H1 (cell line): ENCODE measurements at regions not wholly inside any gene's neighbourhood (a gene's known extent, or its start where the extent isn't known, plus 50 kb on each side); places are given as distances from the start of the nearest gene placed in this dataset.

Source experiments
- CTCF ChIA-PET: fragments of 300-600 bp; sonication (Branson Sonifier 250); formaldehyde crosslinking; loops from one replicate; lab custom pipeline; 2021; ENCODE audit not compliant: partially characterized antibody; lab: Charles Lee
- POLR2A ChIA-PET: fragments of 300-600 bp; sonication (Branson Sonifier 250); formaldehyde crosslinking; loops from one replicate; lab custom pipeline; 2021; ENCODE audit warnings: inconsistent platforms; ENCODE audit not compliant: partially characterized antibody; lab: Charles Lee
- DNase-seq, 2 experiments: peaks; one replicate each; pipeline versions ENCODE4 v3.0.0 to v3.0.0-alpha.2; 2010 to 2022; ENCODE audit warnings: low spot score in 2 of 2, low read depth in 1 of 2, mixed read lengths in 1 of 2
- FAIRE-seq: peaks from 2 replicates; lab custom pipeline; 2011; peaks lifted over from hg19 to GRCh38; lab: Jason Lieb, UNC
- H2AFZ ChIP-seq: 2 replicates; pipeline ENCODE4 v1.8.1; 2012; ENCODE audit warnings: low read length, inconsistent platforms
- H2AK5ac ChIP-seq: 2 replicates; pipeline ENCODE4 v1.6.1; 2013; ENCODE audit warnings: low read depth, low read length
- H2BK120ac ChIP-seq: replicated peaks from 2 replicates; pipeline ENCODE3; 2013; ENCODE audit warnings: low read depth, low read length, inconsistent platforms
- H2BK12ac ChIP-seq: 2 replicates; pipeline ENCODE4 v1.6.1; 2013; ENCODE audit warnings: low read depth, low read length
- H2BK15ac ChIP-seq: 2 replicates; pipeline ENCODE4 v1.6.1; 2013; ENCODE audit warnings: low read length
- H2BK20ac ChIP-seq: 2 replicates; pipeline ENCODE4 v1.6.1; 2013; ENCODE audit warnings: low read length
- H2BK5ac ChIP-seq: 2 replicates; pipeline ENCODE4 v1.6.1; 2013; ENCODE audit warnings: low read depth, low read length
- H3K14ac ChIP-seq: 2 replicates; pipeline ENCODE4 v1.6.1; 2013; ENCODE audit warnings: inconsistent platforms; ENCODE audit not compliant: insufficient read length
- H3K18ac ChIP-seq: 2 replicates; pipeline ENCODE4 v1.6.1; 2013; ENCODE audit warnings: low read length; ENCODE audit errors: extremely low read depth
- H3K23ac ChIP-seq: 2 replicates; pipeline ENCODE4 v1.6.1; 2013; ENCODE audit warnings: inconsistent platforms; ENCODE audit not compliant: insufficient read length
- H3K23me2 ChIP-seq: 2 replicates; pipeline ENCODE4 v1.6.1; 2013; ENCODE audit warnings: low read depth, low read length
- H3K27ac ChIP-seq: 2 replicates; pipeline ENCODE4 v1.6.1; 2011; ENCODE audit warnings: low read depth, low read length, inconsistent platforms
- H3K27me3 ChIP-seq, 4 experiments: replicated peaks in 1 of 4; 1 replicate in 1 of 4; 2 replicates in 3 of 4; pipeline versions ENCODE4 v1.6.1 to v1.8.1; 2011 to 2013; ENCODE audit warnings: low read length in 3 of 4, mild to moderate bottlenecking in 3 of 4, inconsistent platforms in 2 of 4, mixed read lengths in 2 of 4, moderate library complexity in 1 of 4; ENCODE audit not compliant: control insufficient read depth in 3 of 4, insufficient read depth in 3 of 4; ENCODE audit errors: extremely low read depth in 1 of 4
- H3K36me3 ChIP-seq, 4 experiments: 2 replicates each; pipeline versions ENCODE4 v1.6.1 to v1.8.1; 2011 to 2013; ENCODE audit warnings: mild to moderate bottlenecking in 4 of 4, low read length in 3 of 4, moderate library complexity in 2 of 4, control low read depth in 1 of 4, inconsistent platforms in 1 of 4; ENCODE audit not compliant: insufficient read depth in 4 of 4, control insufficient read depth in 2 of 4
- H3K4ac ChIP-seq: replicated peaks from 2 replicates; pipeline ENCODE3; 2013; ENCODE audit warnings: low read length, low read depth, mixed read lengths, inconsistent platforms; ENCODE audit not compliant: insufficient read length
- H3K4me1 ChIP-seq, 4 experiments: replicated peaks in 1 of 4; 1 replicate in 1 of 4; 2 replicates in 3 of 4; pipeline versions ENCODE4 v1.6.1 to v1.8.1; 2011 to 2013; ENCODE audit warnings: low read length in 3 of 4, inconsistent platforms in 2 of 4, mixed read lengths in 1 of 4; ENCODE audit not compliant: insufficient read depth in 4 of 4, control insufficient read depth in 3 of 4
- H3K4me2 ChIP-seq, 2 experiments: 2 replicates each; pipeline versions ENCODE4 v1.6.1 to v1.8.1; 2011 to 2013; ENCODE audit warnings: low read depth in 2 of 2, low read length in 2 of 2, control low read depth in 1 of 2, inconsistent platforms in 1 of 2, mild to moderate bottlenecking in 1 of 2; ENCODE audit not compliant: insufficient read depth in 1 of 2
- H3K4me3 ChIP-seq, 4 experiments: fragments of 200-600, 300-600 bp in 1 of 4; sonication (generic), shearing (Covaris generic), sonication (Bioruptor Twin) in 1 of 4; 2 replicates each; pipeline versions ENCODE4 v1.5.1 to v1.8.1; 2011 to 2016; ENCODE audit warnings: low read length in 4 of 4, low read depth in 3 of 4, control low read depth in 2 of 4, inconsistent platforms in 2 of 4, mild to moderate bottlenecking in 2 of 4, mixed read lengths in 1 of 4, moderate library complexity in 1 of 4; ENCODE audit not compliant: insufficient read depth in 2 of 4; ENCODE audit errors: extremely low read depth in 1 of 4
- H3K56ac ChIP-seq: replicated peaks from 2 replicates; pipeline ENCODE3; 2013; ENCODE audit warnings: low read depth, mild to moderate bottlenecking, mixed read lengths, low read length, inconsistent platforms; ENCODE audit not compliant: insufficient read length
- H3K79me1 ChIP-seq: 2 replicates; pipeline ENCODE4 v1.6.1; 2013; ENCODE audit warnings: low read depth, low read length, control low read depth
- H3K79me2 ChIP-seq, 2 experiments: 2 replicates each; pipeline versions ENCODE4 v1.6.1 to v1.8.1; 2012 to 2013; ENCODE audit warnings: low read length in 2 of 2, mild to moderate bottlenecking in 2 of 2, inconsistent platforms in 1 of 2; ENCODE audit not compliant: insufficient read depth in 2 of 2, control insufficient read depth in 1 of 2
- H3K9ac ChIP-seq, 4 experiments: replicated peaks in 1 of 4; 1 replicate in 1 of 4; 2 replicates in 3 of 4; pipeline versions ENCODE4 v1.6.1 to v1.8.1; 2011 to 2013; ENCODE audit warnings: low read depth in 3 of 4, low read length in 3 of 4, control low read depth in 2 of 4, mild to moderate bottlenecking in 2 of 4, moderate library complexity in 2 of 4, inconsistent platforms in 1 of 4; ENCODE audit errors: extremely low read depth in 1 of 4
- H3K9me3 ChIP-seq, 2 experiments: 2 replicates each; pipeline versions ENCODE4 v1.6.1 to v1.8.1; 2012 to 2013; ENCODE audit warnings: mild to moderate bottlenecking in 2 of 2, moderate library complexity in 2 of 2, control low read depth in 1 of 2, inconsistent platforms in 1 of 2, low read depth in 1 of 2, low read length in 1 of 2, mixed read lengths in 1 of 2; ENCODE audit not compliant: insufficient read depth in 2 of 2
- H4K20me1 ChIP-seq, 2 experiments: replicated peaks in 1 of 2; 2 replicates each; pipeline versions ENCODE3 to v1.8.1; 2011 to 2013; ENCODE audit warnings: inconsistent platforms in 2 of 2, low read length in 2 of 2, mild to moderate bottlenecking in 1 of 2; ENCODE audit not compliant: insufficient read depth in 2 of 2, control insufficient read depth in 1 of 2
- H4K5ac ChIP-seq: 2 replicates; pipeline ENCODE4 v1.6.1; 2013; ENCODE audit warnings: low read length, low read depth, mixed read lengths, inconsistent platforms; ENCODE audit not compliant: insufficient read length
- H4K8ac ChIP-seq: 2 replicates; pipeline ENCODE4 v1.8.0; 2013; ENCODE audit warnings: mild to moderate bottlenecking, moderate library complexity, low read length, inconsistent platforms; ENCODE audit not compliant: insufficient read depth; ENCODE audit errors: extremely low read depth
- H4K91ac ChIP-seq: replicated peaks from 2 replicates; pipeline ENCODE3; 2013; ENCODE audit warnings: low read length, mixed read lengths, inconsistent platforms; ENCODE audit not compliant: insufficient read length
- CHD7 ChIP-seq: fragments of 300-600 bp; sonication (generic); IDR thresholded peaks from 2 replicates; pipeline ENCODE4 v1.7.1; 2012; ENCODE audit warnings: low read length, moderate library complexity, mild to moderate bottlenecking, inconsistent platforms; ENCODE audit not compliant: insufficient replicate concordance
- WGBS, 2 experiments: shearing (Covaris generic) in 1 of 2; methylation state at CpG; one replicate each; pipeline versions ENCODE4 v1.1.6 to v1.1.7; 2013 to 2015; ENCODE audit warnings: low lambda C conversion rate in 2 of 2, mixed read lengths in 2 of 2, inconsistent platforms in 1 of 2, low coverage in 1 of 2, missing lambda C conversion rate in 1 of 2; ENCODE audit not compliant: insufficient replicate concordance in 2 of 2, insufficient coverage in 1 of 2, insufficient read length in 1 of 2; ENCODE audit errors: extremely low coverage in 1 of 2, missing lambda C conversion rate in 1 of 2; 5-methylcytosine and 5-hydroxymethylcytosine counted together

- Histone ChIP-seq H2AK5ac (no peak overlapping the region), H4K5ac (no peak overlapping the region), H4K91ac (no peak overlapping the region), H3K27ac (no peak overlapping the region), H2BK15ac (no peak overlapping the region), H3K27me3 (no peaks in the 10 kb centered on the region), H2BK5ac (no peak overlapping the region), H3K9ac (no peak overlapping the region), H3K14ac (no peak overlapping the region), H3K79me2 (no peaks in the 10 kb centered on the region), H3K4ac (no peak overlapping the region), H3K23ac (no peak overlapping the region), H2BK120ac (no peak overlapping the region), H3K18ac (no peak overlapping the region), H3K79me1 (no peaks in the 10 kb centered on the region), H2AFZ (no peak overlapping the region), H3K56ac (no peak overlapping the region), H4K20me1 (no peaks in the 10 kb centered on the region), H3K9me3 (no peaks in the 10 kb centered on the region), H3K23me2 (no peaks in the 10 kb centered on the region), H3K4me2 (no peak overlapping the region), H4K8ac (no peak overlapping the region), H3K36me3 (no peaks in the 10 kb centered on the region), H2BK20ac (no peak overlapping the region), H3K4me1 (peaks cover 0 to 3% (median 0%) of the 10 kb centered on the region in 4 experiments; a peak in 1 of 7 replicates), H2BK12ac (no peak overlapping the region), H3K4me3 (no peak overlapping the region)
- ChIA-PET CTCF (interaction anchor here (0.8 kb wide), 1 partner anchor 61 kb away, joined by 3 read pairs; no protein-coding TSS in a partner anchor), POLR2A (no interaction called here)
- FAIRE-seq (no peak), DNase-seq (no peak)
- 96% methylated on average over 2 of the region's 2 CpGs; no CpG with 5 or more reads in 1 of the 2 experiments for WGBS, 2 experiments
- TF ChIP-seq CHD7: no peak
Observed at GRCh38 chr18:45151645-45152044, 463.6 kb upstream of the SLC14A2 start.
